ENCODE measurements at regions not wholly inside any gene's neighbourhood (a gene's known extent, or its start where the extent isn't known, plus 50 kb on each side); places are given as distances from the start of the nearest gene placed in this dataset.

DNA sequence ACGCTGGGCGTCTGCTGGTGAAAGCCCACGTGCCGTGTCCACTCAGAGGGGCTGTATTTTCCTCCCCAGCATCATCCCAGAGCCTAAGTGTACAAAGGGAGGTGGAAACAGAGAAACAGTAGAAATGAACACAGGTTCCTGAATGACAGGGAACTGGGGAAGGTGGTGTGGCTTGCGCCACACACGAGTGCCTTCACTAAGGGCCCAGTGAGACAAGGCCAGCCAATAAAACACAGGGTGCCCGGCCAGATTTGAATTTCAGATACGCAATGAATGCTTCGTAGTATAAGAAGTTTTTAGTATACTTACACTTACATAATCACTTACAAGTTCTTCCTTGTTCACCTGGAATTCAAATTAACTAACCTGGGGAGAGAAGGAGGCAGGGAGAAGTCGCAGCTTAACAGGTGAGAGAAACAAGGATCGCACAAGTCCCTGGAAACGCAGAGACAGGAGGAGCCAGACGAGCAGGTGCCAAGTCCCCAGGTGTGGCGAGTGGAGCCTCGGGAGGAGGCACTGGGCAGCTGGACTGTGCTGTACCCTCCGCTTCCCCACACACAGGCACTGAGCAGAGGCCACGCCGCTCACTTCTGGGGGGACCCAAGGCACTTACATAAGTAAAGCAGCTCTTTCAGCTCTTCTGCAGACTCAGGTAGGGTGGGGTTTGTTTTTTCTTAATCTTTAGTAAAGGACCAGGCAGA lies 105.2 kb upstream of the MGMT start:
- no peaks in the 10 kb centered on the region for H3K4me1 ChIP-seq (ENCODE audit: control insufficient read depth, extremely low read depth, insufficient read depth, low read length)
- CTCF ChIA-PET: no interaction called here

DNA sequence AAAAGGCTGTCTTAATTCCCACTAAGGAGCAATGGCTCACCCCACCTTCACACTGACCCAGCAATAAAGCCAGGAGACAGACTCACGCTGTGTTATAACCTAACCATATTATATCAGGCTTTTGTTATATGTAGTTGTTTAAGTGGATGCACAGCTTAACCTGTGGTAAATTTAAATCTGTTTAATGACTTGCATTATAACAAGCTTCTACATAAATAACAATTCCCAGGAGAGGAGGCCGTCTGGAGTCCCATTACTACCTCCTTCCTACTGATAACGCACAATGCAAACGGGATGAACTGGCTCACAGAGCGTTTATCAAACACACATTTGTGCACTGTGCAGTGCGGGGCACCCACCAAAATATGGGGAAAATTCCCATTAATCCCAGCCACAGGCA lies 102.1 kb upstream of the MGMT start:
- Histone ChIP-seq H3K9ac (replicated peaks; ENCODE audit: extremely low read depth, insufficient read depth, low read length) (no peak overlapping the region), H4K20me1 (replicated peaks; ENCODE audit: control insufficient read depth, extremely low read depth, insufficient read depth, low read length) (no peaks in the 10 kb centered on the region), H3K4me3 (replicated peaks in 1 of 3; ENCODE audit: insufficient read depth in 1 of 3, low read depth in 1 of 3, low read length in 3 of 3) (no peak overlapping the region), H3K36me3 (ENCODE audit: control insufficient read depth in 2 of 2, extremely low read depth in 1 of 2, insufficient read depth in 2 of 2, low read length in 2 of 2) (no peaks in the 10 kb centered on the region), H2AFZ (ENCODE audit: low read depth, low read length) (no peak overlapping the region), H3K27me3 (ENCODE audit: control insufficient read depth in 2 of 2, insufficient read depth in 2 of 2, low read length in 2 of 2) (no peaks in the 10 kb centered on the region), H3K4me2 (ENCODE audit: insufficient read depth, low read length) (no peak overlapping the region), H3K9me1 (replicated peaks; ENCODE audit: control insufficient read depth, extremely low read depth, insufficient read depth, low read length) (no peaks in the 10 kb centered on the region), H3K4me1 (ENCODE audit: control insufficient read depth, extremely low read depth, insufficient read depth, low read length) (no peaks in the 10 kb centered on the region), H3K79me2 (ENCODE audit: control insufficient read depth, insufficient read depth, low read length) (no peaks in the 10 kb centered on the region), H3K27ac (ENCODE audit: insufficient read depth, low read depth, low read length) (no peak overlapping the region), H3K9me3 (replicated peaks; ENCODE audit: control insufficient read depth, insufficient read depth, low read length) (no peaks in the 10 kb centered on the region)
- CTCF ChIA-PET: no interaction called here
- POLR2A ChIA-PET: no interaction called here
- intact Hi-C loops (cut with micrococcal nuclease): no loop called here
- FAIRE-seq: no peak
- DNase-seq (ENCODE audit: low read depth, low spot score): no peak
- dilution Hi-C loops (cut with MboI; ENCODE audit: extremely low pct_ligation_motif_present, low sequenced_read_pairs): no loop called here
- BruUV-seq (replicated peaks): no TSS peak
- TF ChIP-seq POLR2A (IDR thresholded peaks at IDR 0.05; ENCODE audit: low read depth, low read length) (no peak), FOS (IDR thresholded peaks at IDR 0.05; ENCODE audit: borderline replicate concordance, insufficient read depth, low read length) (no peak), GATA2 (IDR thresholded peaks at IDR 0.05; ENCODE audit: insufficient read depth, insufficient read length, low read depth, low read length) (no peak), JUN (IDR thresholded peaks at IDR 0.05; ENCODE audit: borderline replicate concordance, insufficient read depth, insufficient read length, low read depth) (no peak), MYC (IDR thresholded peaks at IDR 0.05; ENCODE audit: low read depth, low read length) (no peak), EZH2 (IDR thresholded peaks at IDR 0.05; ENCODE audit: borderline replicate concordance, low read depth, low read length, severe bottlenecking) (no peak), POLR2AphosphoS5 (IDR thresholded peaks at IDR 0.05; ENCODE audit: insufficient read depth, low read depth, low read length) (no peak)
- TF ChIP-seq, protein P1, sequence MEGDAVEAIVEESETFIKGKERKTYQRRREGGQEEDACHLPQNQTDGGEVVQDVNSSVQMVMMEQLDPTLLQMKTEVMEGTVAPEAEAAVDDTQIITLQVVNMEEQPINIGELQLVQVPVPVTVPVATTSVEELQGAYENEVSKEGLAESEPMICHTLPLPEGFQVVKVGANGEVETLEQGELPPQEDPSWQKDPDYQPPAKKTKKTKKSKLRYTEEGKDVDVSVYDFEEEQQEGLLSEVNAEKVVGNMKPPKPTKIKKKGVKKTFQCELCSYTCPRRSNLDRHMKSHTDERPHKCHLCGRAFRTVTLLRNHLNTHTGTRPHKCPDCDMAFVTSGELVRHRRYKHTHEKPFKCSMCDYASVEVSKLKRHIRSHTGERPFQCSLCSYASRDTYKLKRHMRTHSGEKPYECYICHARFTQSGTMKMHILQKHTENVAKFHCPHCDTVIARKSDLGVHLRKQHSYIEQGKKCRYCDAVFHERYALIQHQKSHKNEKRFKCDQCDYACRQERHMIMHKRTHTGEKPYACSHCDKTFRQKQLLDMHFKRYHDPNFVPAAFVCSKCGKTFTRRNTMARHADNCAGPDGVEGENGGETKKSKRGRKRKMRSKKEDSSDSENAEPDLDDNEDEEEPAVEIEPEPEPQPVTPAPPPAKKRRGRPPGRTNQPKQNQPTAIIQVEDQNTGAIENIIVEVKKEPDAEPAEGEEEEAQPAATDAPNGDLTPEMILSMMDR (IDR thresholded peaks at IDR 0.05; ENCODE audit: extremely low read depth in 1 of 2, insufficient read depth in 1 of 2, low read depth in 1 of 2, low read length in 2 of 2): no peak
- TF ChIP-seq, protein P2, sequence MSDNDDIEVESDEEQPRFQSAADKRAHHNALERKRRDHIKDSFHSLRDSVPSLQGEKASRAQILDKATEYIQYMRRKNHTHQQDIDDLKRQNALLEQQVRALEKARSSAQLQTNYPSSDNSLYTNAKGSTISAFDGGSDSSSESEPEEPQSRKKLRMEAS (IDR thresholded peaks at IDR 0.05; ENCODE audit: insufficient read depth, insufficient read length): no peak

More for the DNA sequence above, 105.2 kb upstream of the MGMT start:
- H3K79me2 ChIP-seq (ENCODE audit: control insufficient read depth, insufficient read depth, low read length): no peaks in the 10 kb centered on the region
- H3K4me3 ChIP-seq (replicated peaks in 1 of 3; ENCODE audit: insufficient read depth in 1 of 3, low read depth in 1 of 3, low read length in 3 of 3): no peak overlapping the region
- H3K36me3 ChIP-seq (ENCODE audit: control insufficient read depth in 2 of 2, extremely low read depth in 1 of 2, insufficient read depth in 2 of 2, low read length in 2 of 2): no peaks in the 10 kb centered on the region
- H3K27ac ChIP-seq (ENCODE audit: insufficient read depth, low read depth, low read length): no peak overlapping the region
- BruUV-seq (replicated peaks): no TSS peak
- H3K27me3 ChIP-seq (ENCODE audit: control insufficient read depth in 2 of 2, insufficient read depth in 2 of 2, low read length in 2 of 2): no peaks in the 10 kb centered on the region
- no peak for TF ChIP-seq GATA2 (IDR thresholded peaks at IDR 0.05; ENCODE audit: insufficient read depth, insufficient read length, low read depth, low read length)
- DNase-seq (ENCODE audit: low read depth, low spot score) (no peak), FAIRE-seq (no peak)
- POLR2A ChIA-PET: no interaction called here
- no peaks in the 10 kb centered on the region for H3K9me1 ChIP-seq (replicated peaks; ENCODE audit: control insufficient read depth, extremely low read depth, insufficient read depth, low read length)
- H3K4me2 ChIP-seq (ENCODE audit: insufficient read depth, low read length): no peak overlapping the region
- intact Hi-C loops (cut with micrococcal nuclease): no loop called here
- no peaks in the 10 kb centered on the region for H3K9me3 ChIP-seq (replicated peaks; ENCODE audit: control insufficient read depth, insufficient read depth, low read length)
- no peak overlapping the region for H3K9ac ChIP-seq (replicated peaks; ENCODE audit: extremely low read depth, insufficient read depth, low read length)
- no peaks in the 10 kb centered on the region for H4K20me1 ChIP-seq (replicated peaks; ENCODE audit: control insufficient read depth, extremely low read depth, insufficient read depth, low read length)
- H2AFZ ChIP-seq (ENCODE audit: low read depth, low read length): no peak overlapping the region
- dilution Hi-C loops (cut with MboI; ENCODE audit: extremely low pct_ligation_motif_present, low sequenced_read_pairs): no loop called here
